Fibroblast of pulmonary artery (primary cell): ENCODE measurements at regions not wholly inside any gene's neighbourhood (a gene's known extent, or its start where the extent isn't known, plus 50 kb on each side); places are given as distances from the start of the nearest gene placed in this dataset.
A peak's percentile ranks its signal among the peaks of the same experiment; 100 is the strongest.

Source experiments
- DNase-seq: peaks from one replicate; pipeline ENCODE4 v3.0.0-alpha.2; 2010; ENCODE audit warnings: low read depth
- H3K4me3 ChIP-seq: replicated peaks from 2 replicates; pipeline ENCODE4 v1.5.1; 2011; ENCODE audit warnings: low read depth, mild to moderate bottlenecking, control low read depth, low read length, moderate library complexity
- CTCF ChIP-seq: IDR thresholded peaks from 2 replicates; pipeline ENCODE4 v1.5.1; 2011; ENCODE audit warnings: mild to moderate bottlenecking, control low read depth, low read length, inconsistent platforms; ENCODE audit errors: missing control alignments

DNA sequence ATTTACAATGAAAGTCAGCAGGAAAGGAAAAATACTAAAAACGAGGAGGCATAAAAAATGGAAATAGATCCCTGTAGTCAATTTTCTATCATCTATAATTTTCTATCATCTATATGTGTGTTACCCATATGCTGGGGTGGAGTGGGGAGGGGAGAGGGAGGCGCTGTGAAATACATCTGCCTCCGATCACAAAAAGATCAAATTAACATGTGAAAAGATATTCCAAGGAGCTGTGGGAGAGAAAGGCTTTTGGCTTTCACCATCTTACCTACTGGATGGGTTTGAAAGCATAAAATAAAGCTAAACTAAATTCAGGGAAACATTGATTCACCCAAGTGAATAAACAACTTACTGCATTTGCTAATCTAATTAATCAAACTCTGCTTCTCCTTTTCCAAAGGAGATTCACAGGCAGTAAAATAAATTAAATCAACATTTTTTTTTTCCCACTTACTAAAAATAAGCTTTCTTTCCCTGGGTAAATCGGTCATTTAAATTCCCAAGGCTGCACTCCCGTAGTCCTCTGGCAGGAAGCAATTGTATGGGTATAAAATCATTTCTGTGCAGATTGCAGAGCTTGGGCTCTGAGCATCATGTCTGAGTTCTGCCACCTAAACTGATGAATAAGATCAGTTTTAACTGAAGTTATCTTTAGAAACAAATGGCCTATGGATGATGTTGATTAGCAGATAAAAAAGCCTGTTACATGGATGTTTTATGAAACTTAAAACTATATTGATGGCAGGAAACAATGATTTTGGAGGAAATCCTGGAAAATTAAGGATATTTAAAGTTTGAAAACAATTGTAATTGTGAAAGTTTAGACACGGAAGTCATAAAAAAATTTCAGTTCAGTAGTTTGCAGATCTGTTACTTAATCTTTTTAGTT, 147.9 kb downstream of the SOX4 start:
- no peak overlapping the region for H3K4me3 ChIP-seq
- TF ChIP-seq CTCF = no peak
- peak; percentile 33 for DNase-seq

GRCh38 chr6:21742238-21742660, 148.7 kb downstream of the SOX4 start:
- no peak overlapping the region for H3K4me3 ChIP-seq
- DNase-seq = peak; percentile 81

DNA sequence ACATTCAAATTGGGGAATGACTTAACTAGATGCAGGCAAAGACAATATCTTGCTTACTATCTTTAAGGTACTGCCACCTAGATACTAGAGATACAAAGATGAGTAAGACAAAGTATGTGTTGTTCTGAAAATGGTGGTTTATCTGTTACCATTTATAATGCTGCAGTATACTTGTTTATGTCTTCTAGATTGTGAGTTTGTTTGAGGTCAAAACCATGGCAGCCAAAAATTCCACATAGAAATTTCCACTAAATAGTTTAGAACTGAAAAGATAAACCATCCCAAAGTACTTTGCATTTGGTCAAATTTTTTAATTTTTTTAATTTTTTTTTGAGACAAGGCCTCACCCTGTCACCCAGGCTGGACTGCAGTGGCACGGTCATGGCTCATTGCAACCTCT, 150.8 kb downstream of the SOX4 start:
- DNase-seq = no peak
- H3K4me3 ChIP-seq = no peak overlapping the region
- no peak for TF ChIP-seq CTCF

More at GRCh38 chr6:21742238-21742660, 148.7 kb downstream of the SOX4 start:
- TF ChIP-seq CTCF = no peak

DNA sequence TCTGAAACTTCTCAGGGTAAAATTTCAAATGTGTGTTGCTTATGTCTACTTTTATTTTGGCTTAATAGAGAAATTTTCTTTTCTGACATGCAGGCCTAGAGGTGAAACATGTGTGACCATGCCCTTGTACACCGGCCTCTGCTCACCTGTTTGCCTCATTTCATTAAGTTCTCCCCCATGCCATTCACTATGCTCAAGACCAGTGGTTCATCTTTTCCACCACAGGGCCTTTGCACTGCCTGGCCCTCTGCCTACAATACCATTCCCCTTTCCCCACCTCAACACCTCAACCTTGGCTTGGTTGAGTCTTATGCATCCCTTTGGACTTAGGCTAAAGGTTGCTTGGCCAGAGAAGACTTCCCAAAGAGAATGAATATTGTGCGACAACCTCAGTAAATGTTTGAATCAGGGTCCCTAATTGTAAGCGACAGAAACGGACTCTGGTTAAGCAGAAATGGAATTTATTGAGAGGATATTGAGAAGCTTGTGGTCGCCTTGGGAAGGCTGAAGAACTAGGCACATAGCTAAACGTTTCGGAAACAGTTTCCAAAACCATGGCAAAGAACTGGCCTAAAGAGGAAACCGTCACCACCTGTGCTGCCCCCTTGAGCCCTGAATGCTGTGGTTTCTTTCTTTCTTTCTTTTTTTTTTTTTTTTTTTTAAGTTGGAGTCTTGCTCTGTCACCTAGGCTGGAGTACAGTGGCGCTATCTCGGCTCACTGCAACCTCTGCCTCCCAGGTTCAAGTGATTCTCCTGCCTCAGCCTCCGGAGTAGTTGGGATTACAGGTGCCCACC, 152.2 kb downstream of the SOX4 start:
- no peak overlapping the region for H3K4me3 ChIP-seq
- TF ChIP-seq CTCF = no peak
- DNase-seq = no peak

DNA sequence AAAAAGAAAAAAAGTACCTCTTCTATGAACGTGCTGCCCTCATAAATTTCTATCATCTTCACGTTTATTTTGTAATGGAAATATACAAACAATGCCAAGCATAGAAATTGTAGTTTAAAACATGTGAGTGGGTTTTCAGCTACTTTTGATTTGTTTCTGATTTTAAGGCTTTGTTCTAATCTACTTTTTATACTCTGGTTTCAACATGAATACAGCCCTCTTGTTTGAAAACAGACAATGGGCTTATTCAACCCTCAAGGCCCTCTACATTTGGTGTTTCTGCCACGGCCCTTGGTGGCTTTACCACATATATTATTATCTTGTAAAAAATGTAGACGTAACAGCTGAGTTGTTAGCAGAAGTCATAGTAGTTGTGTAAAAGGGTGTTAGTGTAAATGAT, 153.9 kb downstream of the SOX4 start:
- no peak for DNase-seq
- TF ChIP-seq CTCF = no peak
- H3K4me3 ChIP-seq = no peak overlapping the region

DNA sequence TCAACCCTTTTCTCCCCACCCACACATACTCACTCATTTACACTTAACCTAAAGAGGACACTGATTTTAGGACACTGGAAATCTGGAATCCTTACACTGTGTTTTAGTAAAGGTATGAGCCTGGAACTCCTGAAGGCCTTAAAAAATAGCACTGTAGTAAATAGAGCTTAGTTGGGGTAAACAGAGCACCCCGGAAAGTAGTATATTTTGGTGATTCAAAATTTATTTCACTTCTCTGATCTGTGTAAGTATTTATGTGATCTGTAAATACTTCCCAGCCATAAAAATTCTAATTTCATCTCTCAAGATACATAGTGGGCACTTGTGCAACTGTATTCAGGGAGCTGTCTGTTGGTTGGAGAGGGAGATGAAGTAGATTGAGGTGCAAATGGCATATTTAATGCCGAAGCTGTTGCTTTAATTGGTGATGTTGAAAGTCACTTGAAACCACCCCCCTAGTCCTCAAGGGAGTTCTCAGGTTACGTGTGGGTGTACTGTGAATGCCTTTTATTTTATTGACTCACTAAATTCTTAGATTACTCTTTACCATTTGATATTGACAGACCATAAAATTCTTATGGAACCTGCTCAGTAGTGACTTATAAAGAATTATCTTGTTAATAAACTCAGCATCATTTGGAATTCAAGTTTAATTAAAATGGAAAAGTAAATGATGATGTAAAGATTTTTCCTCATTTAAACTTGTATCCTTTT, 154.9 kb downstream of the SOX4 start:
- no peak overlapping the region for H3K4me3 ChIP-seq
- peak; percentile 58 for DNase-seq
- TF ChIP-seq CTCF = no peak
